Ascending aorta (tissue), 2 donors: ENCODE measurements at regions not wholly inside any gene's neighbourhood (a gene's known extent, or its start where the extent isn't known, plus 50 kb on each side); places are given as distances from the start of the nearest gene placed in this dataset.

Source experiments
- DNase-seq, 2 donors: peaks; one replicate each; pipeline ENCODE4 v3.0.0-alpha.2; 2019; ENCODE audit warnings: low spot score in 2 of 2
- H3K27ac ChIP-seq, 2 donors: fragments of 200-600 bp; sonication (generic); one replicate each; pipeline ENCODE4 v1.5.1; 2016 to 2017; ENCODE audit warnings: mild to moderate bottlenecking in 1 of 2
- H3K27me3 ChIP-seq: fragments of 200-600 bp; sonication (generic); one replicate; pipeline ENCODE4 v1.5.1; 2017
- H3K36me3 ChIP-seq, 2 donors: fragments of 200-600 bp; sonication (generic); one replicate each; pipeline ENCODE4 v1.5.1; 2016
- H3K4me1 ChIP-seq, 2 donors: fragments of 200-600 bp; sonication (generic); one replicate each; pipeline ENCODE4 v1.5.1; 2016 to 2017; ENCODE audit warnings: mild to moderate bottlenecking in 1 of 2
- H3K4me3 ChIP-seq, 2 donors: fragments of 200-600 bp; sonication (generic); one replicate each; pipeline ENCODE4 v1.5.1; 2016 to 2017; ENCODE audit warnings: mild to moderate bottlenecking in 1 of 2
- H3K9me3 ChIP-seq, 2 donors: fragments of 200-600 bp; sonication (generic); one replicate each; pipeline ENCODE4 v1.5.1; 2016
- intact Hi-C: fragments of 100-400 bp; cut with DNase I; formaldehyde crosslinking; loops from one replicate; pipeline ENCODE4 v1.15.1; 2023
- TF ChIP-seq, protein P1 (sequence below), 3 experiments: fragments of 200-600 bp in 2 of 3; fragments of 450-650 bp in 1 of 3; sonication (generic) in 2 of 3; IDR thresholded peaks; one replicate each; pipeline ENCODE4 v1.5.1; 2016 to 2019; ENCODE audit warnings: antibody characterized with exemption in 3 of 3, mild to moderate bottlenecking in 1 of 3, moderate library complexity in 1 of 3

DNA sequence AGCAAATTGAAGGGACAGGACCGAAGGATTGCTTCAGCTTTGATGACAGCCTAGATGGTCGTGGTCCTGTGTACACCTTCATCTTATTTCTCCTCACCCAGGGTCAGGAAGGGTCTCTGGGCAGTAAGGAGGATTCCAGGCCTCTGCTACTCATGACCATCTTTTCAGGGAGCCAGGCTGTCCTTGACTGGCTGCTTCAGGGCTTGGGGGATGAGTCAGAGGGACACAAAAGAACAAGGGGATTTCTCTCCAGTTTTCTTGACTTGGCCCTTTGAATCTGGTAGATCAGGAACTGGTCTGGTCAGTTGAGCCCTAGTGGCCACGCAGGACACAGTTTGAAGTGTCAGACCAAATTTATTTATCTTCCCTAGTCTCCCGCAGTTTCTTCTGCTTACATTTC is 402.1 kb upstream of the CHD6 start:
- H3K27ac ChIP-seq, result no peak overlapping the region
- H3K4me1 ChIP-seq, result no peaks in the 10 kb centered on the region
- no peaks in the 10 kb centered on the region for H3K9me3 ChIP-seq

DNA sequence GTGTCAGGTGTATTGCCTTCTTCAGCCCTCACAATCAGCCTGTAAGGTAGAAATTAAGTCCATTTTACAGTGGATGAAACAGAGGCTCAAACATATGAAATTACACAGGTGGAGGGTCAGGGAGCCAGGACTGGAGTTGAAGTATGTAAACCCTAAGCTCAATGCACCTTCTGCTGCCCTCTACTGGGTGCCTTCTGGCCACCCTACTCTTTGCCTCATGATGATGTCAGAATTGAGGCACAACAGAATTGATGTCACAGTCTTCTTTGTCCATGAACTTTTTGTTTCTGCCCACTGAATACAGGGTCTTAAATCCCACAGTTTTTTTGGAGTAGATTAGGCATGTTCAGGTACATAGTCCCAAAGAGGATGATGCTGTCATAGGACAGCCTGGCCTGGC is 400.8 kb upstream of the CHD6 start:
- Histone ChIP-seq H3K4me1 (no peaks in the 10 kb centered on the region), H3K27ac (no peak overlapping the region), H3K9me3 (no peaks in the 10 kb centered on the region), H3K4me3 (no peak overlapping the region), H3K36me3 (no peaks in the 10 kb centered on the region), H3K27me3 (no peaks in the 10 kb centered on the region)
- DNase-seq, result no peak
- intact Hi-C loops, result no loop called here
- TF ChIP-seq, protein P1, sequence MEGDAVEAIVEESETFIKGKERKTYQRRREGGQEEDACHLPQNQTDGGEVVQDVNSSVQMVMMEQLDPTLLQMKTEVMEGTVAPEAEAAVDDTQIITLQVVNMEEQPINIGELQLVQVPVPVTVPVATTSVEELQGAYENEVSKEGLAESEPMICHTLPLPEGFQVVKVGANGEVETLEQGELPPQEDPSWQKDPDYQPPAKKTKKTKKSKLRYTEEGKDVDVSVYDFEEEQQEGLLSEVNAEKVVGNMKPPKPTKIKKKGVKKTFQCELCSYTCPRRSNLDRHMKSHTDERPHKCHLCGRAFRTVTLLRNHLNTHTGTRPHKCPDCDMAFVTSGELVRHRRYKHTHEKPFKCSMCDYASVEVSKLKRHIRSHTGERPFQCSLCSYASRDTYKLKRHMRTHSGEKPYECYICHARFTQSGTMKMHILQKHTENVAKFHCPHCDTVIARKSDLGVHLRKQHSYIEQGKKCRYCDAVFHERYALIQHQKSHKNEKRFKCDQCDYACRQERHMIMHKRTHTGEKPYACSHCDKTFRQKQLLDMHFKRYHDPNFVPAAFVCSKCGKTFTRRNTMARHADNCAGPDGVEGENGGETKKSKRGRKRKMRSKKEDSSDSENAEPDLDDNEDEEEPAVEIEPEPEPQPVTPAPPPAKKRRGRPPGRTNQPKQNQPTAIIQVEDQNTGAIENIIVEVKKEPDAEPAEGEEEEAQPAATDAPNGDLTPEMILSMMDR (IDR thresholded peaks at IDR 0.05), result no peak

More for the DNA sequence above, 402.1 kb upstream of the CHD6 start:
- Histone ChIP-seq H3K36me3 (no peaks in the 10 kb centered on the region), H3K4me3 (no peak overlapping the region), H3K27me3 (no peaks in the 10 kb centered on the region)
- TF ChIP-seq, protein P1 (IDR thresholded peaks at IDR 0.05), result no peak
- intact Hi-C loops, result no loop called here
- DNase-seq, result no peak

DNA sequence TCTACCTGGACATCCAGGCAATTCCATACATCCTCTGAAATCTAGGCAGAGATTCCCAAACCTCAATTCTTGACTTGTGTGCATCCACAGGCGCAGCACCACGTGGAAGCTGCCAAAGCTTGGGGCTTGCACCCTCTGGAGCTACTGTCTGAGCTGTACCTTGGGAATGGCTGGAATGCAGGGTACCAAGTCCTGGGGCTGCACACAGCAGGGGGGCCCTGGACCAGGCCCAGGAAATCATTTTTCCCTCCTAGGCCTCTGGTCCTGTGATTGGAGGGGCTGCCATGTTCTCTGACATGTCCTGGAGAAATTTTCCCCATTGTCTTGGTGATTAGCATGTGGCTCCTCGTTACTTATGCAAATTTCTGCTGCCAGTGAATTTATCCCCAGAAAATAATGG is 391.9 kb upstream of the CHD6 start:
- no peak for DNase-seq
- H3K36me3 ChIP-seq, result no peaks in the 10 kb centered on the region
- no peak overlapping the region for H3K4me3 ChIP-seq

DNA sequence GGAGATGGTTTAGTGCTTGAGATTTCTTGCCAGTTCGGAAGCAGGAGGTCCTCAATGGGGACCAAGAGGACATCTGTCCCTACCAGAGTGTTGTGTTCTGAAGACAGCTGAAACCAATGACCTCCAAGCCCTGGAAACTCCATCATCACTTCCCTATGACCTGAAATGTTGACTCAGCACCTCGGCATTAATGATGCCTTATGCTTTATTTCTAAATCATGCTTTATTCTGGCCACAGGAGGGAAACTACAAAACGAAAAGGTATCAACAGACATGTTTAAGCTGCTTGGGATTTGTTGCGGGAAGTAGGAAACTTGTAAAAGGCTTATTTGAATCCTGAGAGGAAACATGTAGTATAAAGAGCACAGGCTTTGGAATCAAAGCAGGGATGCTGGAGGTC is 389.1 kb upstream of the CHD6 start:
- H3K36me3 ChIP-seq, result no peaks in the 10 kb centered on the region
- no peaks in the 10 kb centered on the region for H3K4me1 ChIP-seq
- intact Hi-C loops, result no loop called here
- no peak overlapping the region for H3K4me3 ChIP-seq
- H3K27ac ChIP-seq, result no peak overlapping the region
- TF ChIP-seq, protein P1 (IDR thresholded peaks at IDR 0.05), result no peak
- H3K9me3 ChIP-seq, result no peaks in the 10 kb centered on the region
- DNase-seq, result no peak
- H3K27me3 ChIP-seq, result no peaks in the 10 kb centered on the region

More for the DNA sequence above, 391.9 kb upstream of the CHD6 start:
- Histone ChIP-seq H3K27ac (no peak overlapping the region), H3K27me3 (no peaks in the 10 kb centered on the region), H3K4me1 (no peaks in the 10 kb centered on the region), H3K9me3 (no peaks in the 10 kb centered on the region)
- intact Hi-C loops, result no loop called here
- TF ChIP-seq, protein P1 (IDR thresholded peaks at IDR 0.05), result no peak

DNA sequence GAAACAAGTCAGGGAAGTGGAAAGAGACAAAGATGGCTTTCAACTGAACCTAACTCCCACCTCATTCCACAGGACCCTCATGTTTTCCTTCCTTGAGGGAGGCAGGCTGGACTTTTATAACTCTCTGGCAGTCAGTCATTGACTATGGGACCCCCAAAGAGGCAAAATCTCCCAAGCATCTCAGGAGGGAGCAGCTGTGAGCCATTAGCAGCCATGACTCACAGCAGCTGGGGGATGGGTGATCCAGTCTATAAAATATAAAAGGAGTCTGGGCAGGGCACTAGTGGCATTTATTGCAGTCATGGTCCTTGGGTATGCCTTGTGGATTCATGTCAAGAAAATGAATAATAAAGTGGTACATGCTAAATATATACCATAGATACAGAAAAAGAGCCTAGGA is 387.0 kb upstream of the CHD6 start:
- no peak for DNase-seq
- Histone ChIP-seq H3K27ac (no peak overlapping the region), H3K9me3 (no peaks in the 10 kb centered on the region), H3K27me3 (no peaks in the 10 kb centered on the region), H3K4me1 (no peaks in the 10 kb centered on the region), H3K4me3 (no peak overlapping the region), H3K36me3 (no peaks in the 10 kb centered on the region)
- intact Hi-C loops, result no loop called here
- TF ChIP-seq, protein P1 (IDR thresholded peaks at IDR 0.05), result no peak

DNA sequence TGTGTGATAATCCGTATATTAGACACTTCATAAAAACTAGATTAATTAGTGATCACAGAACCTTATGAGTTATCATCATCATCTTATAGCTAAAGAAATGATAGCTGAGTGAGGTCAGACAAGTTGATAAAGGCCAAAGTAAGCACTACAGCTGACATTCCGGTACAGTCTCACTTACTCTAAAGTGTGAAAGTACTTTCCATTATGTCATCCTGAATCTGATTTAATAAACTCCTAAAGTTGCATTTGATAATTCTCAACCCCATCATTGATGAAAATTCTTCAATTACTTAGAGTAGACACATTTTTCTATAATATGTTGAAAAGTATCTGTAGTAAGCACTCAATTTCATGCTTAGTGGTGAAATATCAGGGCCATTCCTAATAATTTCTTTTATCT is 385.2 kb upstream of the CHD6 start:
- H3K4me3 ChIP-seq, result no peak overlapping the region
- TF ChIP-seq, protein P1 (IDR thresholded peaks at IDR 0.05), result no peak

More for the DNA sequence above, 385.2 kb upstream of the CHD6 start:
- H3K9me3 ChIP-seq, result no peaks in the 10 kb centered on the region
- no peaks in the 10 kb centered on the region for H3K27me3 ChIP-seq
- no peaks in the 10 kb centered on the region for H3K4me1 ChIP-seq
- no peak for DNase-seq
- no peaks in the 10 kb centered on the region for H3K36me3 ChIP-seq
- H3K27ac ChIP-seq, result no peak overlapping the region
- intact Hi-C loops, result no loop called here
